Astrocyte (in vitro differentiated cells and primary cell): ENCODE measurements at regions not wholly inside any gene's neighbourhood (a gene's known extent, or its start where the extent isn't known, plus 50 kb on each side); places are given as distances from the start of the nearest gene placed in this dataset.

Experiments used
- DNase-seq: peaks from one replicate; pipeline ENCODE4 v3.0.0-alpha.2; 2010; ENCODE audit warnings: low read depth
- FAIRE-seq: peaks from 2 replicates; lab custom pipeline; 2011; peaks lifted over from hg19 to GRCh38; lab: Jason Lieb, UNC
- H2AFZ ChIP-seq: 2 replicates; pipeline ENCODE4 v1.6.0; 2012; ENCODE audit warnings: low read depth, low read length, inconsistent platforms
- H3K27ac ChIP-seq: 2 replicates; pipeline ENCODE4 v1.5.1; 2011; ENCODE audit warnings: low read depth, low read length, inconsistent platforms
- H3K27me3 ChIP-seq: 2 replicates; pipeline ENCODE4 v1.6.0; 2011; ENCODE audit warnings: low read length, inconsistent platforms; ENCODE audit not compliant: insufficient read depth
- H3K36me3 ChIP-seq: 2 replicates; pipeline ENCODE4 v1.5.1; 2011; ENCODE audit warnings: low read length, inconsistent platforms; ENCODE audit not compliant: insufficient read depth
- H3K4me1 ChIP-seq: 2 replicates; pipeline ENCODE4 v1.5.1; 2011; ENCODE audit warnings: low read length, inconsistent platforms; ENCODE audit not compliant: insufficient read depth
- H3K4me2 ChIP-seq: 2 replicates; pipeline ENCODE4 v1.6.0; 2012; ENCODE audit warnings: low read length, inconsistent platforms
- H3K4me3 ChIP-seq: 2 replicates; pipeline ENCODE4 v1.5.1; 2011; ENCODE audit warnings: low read depth, mild to moderate bottlenecking, low read length, inconsistent platforms; ENCODE audit not compliant: insufficient read depth
- H3K79me2 ChIP-seq: 2 replicates; pipeline ENCODE4 v1.6.0; 2012; ENCODE audit warnings: mild to moderate bottlenecking, low read length, inconsistent platforms; ENCODE audit not compliant: insufficient read depth
- H3K9ac ChIP-seq: 2 replicates; pipeline ENCODE4 v1.6.0; 2012; ENCODE audit warnings: mild to moderate bottlenecking, low read length, inconsistent platforms
- H3K9me3 ChIP-seq: 2 replicates; pipeline ENCODE4 v1.5.1; 2012; ENCODE audit warnings: low read depth, mild to moderate bottlenecking, low read length, inconsistent platforms; ENCODE audit not compliant: insufficient read depth
- H4K20me1 ChIP-seq: 2 replicates; pipeline ENCODE4 v1.6.0; 2012; ENCODE audit warnings: low read length, inconsistent platforms; ENCODE audit not compliant: insufficient read depth
- H3K27ac Mint-ChIP-seq: one replicate; pipeline ENCODE4 v1.8.0; 2021; ENCODE audit warnings: mild to moderate bottlenecking, mixed read lengths; ENCODE audit not compliant: unreplicated experiment
- H3K27me3 Mint-ChIP-seq: one replicate; pipeline ENCODE4 v1.8.0; 2021; ENCODE audit warnings: low read depth, mixed read lengths; ENCODE audit not compliant: unreplicated experiment
- H3K36me3 Mint-ChIP-seq: one replicate; pipeline ENCODE4 v1.8.0; 2021; ENCODE audit warnings: low read depth, mixed read lengths; ENCODE audit not compliant: unreplicated experiment
- H3K4me1 Mint-ChIP-seq: one replicate; pipeline ENCODE4 v1.8.0; 2021; ENCODE audit warnings: low read depth, mixed read lengths; ENCODE audit not compliant: unreplicated experiment
- H3K4me3 Mint-ChIP-seq: one replicate; pipeline ENCODE4 v1.8.0; 2021; ENCODE audit warnings: mild to moderate bottlenecking, moderate library complexity, mixed read lengths; ENCODE audit not compliant: unreplicated experiment
- H3K9me3 Mint-ChIP-seq: one replicate; pipeline ENCODE4 v1.8.0; 2021; ENCODE audit warnings: mild to moderate bottlenecking, mixed read lengths; ENCODE audit not compliant: unreplicated experiment
- CTCF ChIP-seq: IDR thresholded peaks from 2 replicates; pipeline ENCODE4 v1.5.1; 2011; ENCODE audit warnings: low read depth, mild to moderate bottlenecking, inconsistent platforms, low read length, moderate library complexity; ENCODE audit not compliant: insufficient read depth
- EZH2 ChIP-seq: IDR thresholded peaks from 2 replicates; pipeline ENCODE4 v1.6.1; 2012; ENCODE audit warnings: mild to moderate bottlenecking, low read length, inconsistent platforms; ENCODE audit not compliant: insufficient read depth

DNA sequence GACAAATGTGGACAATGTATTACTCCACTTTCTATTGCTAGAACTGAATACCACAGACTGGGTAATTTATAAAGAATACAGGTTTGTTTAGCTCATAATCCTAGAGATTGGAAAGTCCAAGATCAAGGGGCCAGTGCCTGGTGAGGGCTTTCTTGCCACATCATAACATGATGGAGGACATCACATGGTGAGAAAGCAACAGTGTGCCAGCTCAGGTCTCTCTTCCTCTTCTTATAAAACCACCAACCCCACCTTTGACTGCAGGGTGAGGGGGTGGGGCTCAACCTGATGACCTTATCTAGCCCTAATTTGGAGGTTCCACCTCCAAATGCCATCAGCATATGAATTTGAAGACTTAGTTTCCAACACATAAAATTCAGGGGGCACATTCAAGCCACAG is 105.7 kb upstream of the CXorf66 start:
- Histone ChIP-seq H3K4me1 (no peaks in the 10 kb centered on the region), H2AFZ (no peak overlapping the region), H4K20me1 (no peaks in the 10 kb centered on the region), H3K27me3 (no peaks in the 10 kb centered on the region), H3K4me3 (no peak overlapping the region), H3K4me2 (no peak overlapping the region), H3K27ac (no peak overlapping the region), H3K79me2 (no peaks in the 10 kb centered on the region), H3K36me3 (no peaks in the 10 kb centered on the region), H3K9me3 (no peaks in the 10 kb centered on the region), H3K9ac (no peak overlapping the region)
- FAIRE-seq (no peak), DNase-seq (no peak)
- H3K4me3 Mint-ChIP-seq, result no peak overlapping the region
- no peaks in the 10 kb centered on the region for H3K9me3 Mint-ChIP-seq
- TF ChIP-seq CTCF (no peak), EZH2 (no peak)
- no peaks in the 10 kb centered on the region for H3K36me3 Mint-ChIP-seq
- no peaks in the 10 kb centered on the region for H3K4me1 Mint-ChIP-seq
- H3K27ac Mint-ChIP-seq, result no peak overlapping the region
- H3K27me3 Mint-ChIP-seq, result peaks cover 2% of the 10 kb centered on the region

DNA sequence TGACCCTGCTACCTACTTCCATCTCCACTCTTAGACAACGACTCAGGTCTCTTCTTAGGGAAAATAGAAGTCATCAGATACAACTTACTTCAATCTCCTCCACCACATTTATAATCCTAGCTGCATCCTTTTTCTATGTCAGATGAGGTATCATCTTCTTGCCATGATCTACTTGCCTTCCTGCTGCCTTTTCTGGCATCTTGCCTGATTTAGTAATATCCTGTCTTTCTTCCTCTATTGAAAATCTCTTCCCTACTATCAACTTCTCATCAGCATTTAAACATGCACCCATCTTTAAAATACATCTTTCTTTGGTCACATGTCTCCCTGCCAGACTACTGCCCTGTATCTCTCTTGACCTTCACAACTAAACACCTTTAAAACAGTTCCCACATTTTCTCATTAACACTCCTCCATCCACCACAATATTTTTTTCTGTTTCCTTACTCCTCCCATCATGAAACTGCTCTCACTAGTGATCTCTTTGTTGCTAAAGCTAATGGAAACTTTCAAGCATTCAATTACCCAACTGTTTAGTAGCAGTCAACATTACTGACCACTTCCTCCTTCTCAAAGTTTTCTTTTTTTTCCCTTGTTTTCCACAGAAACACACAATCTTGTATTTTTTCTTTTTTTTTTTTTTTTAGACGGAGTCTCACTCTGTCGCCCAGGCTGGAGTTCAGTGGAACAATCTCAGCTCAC is 100.8 kb upstream of the CXorf66 start:
- Mint-ChIP-seq H3K36me3 (no peaks in the 10 kb centered on the region), H3K4me1 (no peaks in the 10 kb centered on the region), H3K27me3 (peaks cover 2% of the 10 kb centered on the region), H3K27ac (no peak overlapping the region), H3K9me3 (no peaks in the 10 kb centered on the region), H3K4me3 (no peak overlapping the region)
- DNase-seq (no peak), FAIRE-seq (peak; percentile 70)
- no peaks in the 10 kb centered on the region for H3K27me3 ChIP-seq
- no peak overlapping the region for H3K27ac ChIP-seq
- H3K4me3 ChIP-seq, result no peak overlapping the region
- H3K9ac ChIP-seq, result no peak overlapping the region
- H2AFZ ChIP-seq, result no peak overlapping the region
- no peak overlapping the region for H3K4me2 ChIP-seq
- H3K79me2 ChIP-seq, result no peaks in the 10 kb centered on the region
- TF ChIP-seq EZH2 (no peak), CTCF (no peak)
- no peaks in the 10 kb centered on the region for H3K4me1 ChIP-seq
- no peaks in the 10 kb centered on the region for H3K9me3 ChIP-seq
- no peaks in the 10 kb centered on the region for H4K20me1 ChIP-seq
- H3K36me3 ChIP-seq, result no peaks in the 10 kb centered on the region

DNA sequence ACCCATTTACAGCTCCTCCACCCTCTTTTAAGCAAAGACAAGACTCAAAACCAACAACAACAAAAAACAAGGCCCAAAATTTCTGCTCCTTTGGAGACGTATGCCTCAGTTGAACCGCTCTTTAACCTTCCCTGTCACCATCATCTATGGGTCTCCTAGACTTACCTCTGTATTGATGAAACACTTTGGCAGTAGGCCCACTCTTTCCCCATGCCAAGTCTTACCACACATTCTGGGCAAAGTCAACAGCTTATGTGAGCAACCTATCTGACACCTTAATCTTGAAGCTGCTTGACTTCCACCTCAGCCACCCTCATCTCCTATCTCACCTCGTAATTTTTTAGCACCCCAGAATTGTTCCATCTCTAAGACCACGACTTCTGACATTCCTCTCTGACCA is 99.7 kb upstream of the CXorf66 start:
- Mint-ChIP-seq H3K27me3 (peaks cover 2% of the 10 kb centered on the region), H3K36me3 (no peaks in the 10 kb centered on the region), H3K27ac (no peak overlapping the region), H3K4me1 (no peaks in the 10 kb centered on the region), H3K9me3 (no peaks in the 10 kb centered on the region), H3K4me3 (no peak overlapping the region)
- Histone ChIP-seq H4K20me1 (no peaks in the 10 kb centered on the region), H3K4me2 (no peak overlapping the region), H3K4me1 (no peaks in the 10 kb centered on the region), H2AFZ (no peak overlapping the region), H3K27ac (no peak overlapping the region), H3K79me2 (no peaks in the 10 kb centered on the region), H3K36me3 (no peaks in the 10 kb centered on the region), H3K27me3 (no peaks in the 10 kb centered on the region), H3K9ac (no peak overlapping the region), H3K9me3 (no peaks in the 10 kb centered on the region), H3K4me3 (no peak overlapping the region)
- TF ChIP-seq CTCF (no peak), EZH2 (no peak)
- no peak for FAIRE-seq
- no peak for DNase-seq
